ENCODE measurements at regions not wholly inside any gene's neighbourhood (a gene's known extent, or its start where the extent isn't known, plus 50 kb on each side); places are given as distances from the start of the nearest gene placed in this dataset.

- H3K9ac ChIP-seq (ENCODE audit: low read length): no peak overlapping the region
These were observed 65.0 kb downstream of the PITPNM2 start for GRCh38 chr12:123085730-123086487.

DNA sequence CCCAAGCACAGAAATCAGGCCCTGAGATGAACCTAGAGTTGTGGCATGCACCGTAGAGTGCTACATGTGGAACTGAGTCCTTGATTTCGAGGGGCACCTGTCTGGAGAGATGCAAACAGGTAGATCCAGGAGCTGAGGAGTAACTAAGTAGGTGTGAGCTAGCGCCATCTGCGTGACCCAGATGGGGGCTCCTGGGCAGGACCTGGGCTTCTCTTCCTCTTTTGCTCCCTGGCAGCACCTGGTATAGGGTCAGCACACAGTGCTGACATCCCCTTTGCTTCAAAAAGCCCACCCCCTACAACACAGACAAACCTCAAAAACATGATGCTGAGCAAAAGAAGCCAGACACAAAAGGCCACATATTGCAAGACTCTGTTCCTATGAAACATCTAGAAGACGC, 65.8 kb downstream of the PITPNM2 start:
- Histone ChIP-seq H3K4me3 (ENCODE audit: insufficient read depth, low read length, poor library complexity, severe bottlenecking) (no peak overlapping the region), H3F3A (ENCODE audit: insufficient read depth) (no peaks in the 10 kb centered on the region), H4K20me1 (ENCODE audit: low read depth, low read length) (no peaks in the 10 kb centered on the region), H3K9me2 (replicated peaks; ENCODE audit: insufficient read depth, low read length) (no peaks in the 10 kb centered on the region), H3K36me3 (ENCODE audit: low read length) (no peaks in the 10 kb centered on the region), H3K9me3 (ENCODE audit: insufficient read depth, low read length) (no peaks in the 10 kb centered on the region), H3K79me2 (ENCODE audit: insufficient read depth, low read length) (no peaks in the 10 kb centered on the region), H3K27me3 (ENCODE audit: low read length) (no peaks in the 10 kb centered on the region), H3K27ac (ENCODE audit: low read depth, low read length) (no peak overlapping the region), H2AFZ (ENCODE audit: low read depth, low read length, severe bottlenecking) (no peak overlapping the region), H3K4me2 (ENCODE audit: low read depth, low read length, poor library complexity, severe bottlenecking) (no peak overlapping the region), H3K9ac (ENCODE audit: low read length) (no peak overlapping the region)
- no peak for TF ChIP-seq EZH2phosphoT487 (conservative IDR thresholded peaks at IDR 0.05; ENCODE audit: low read length)
- no peak for TF ChIP-seq CTCF (IDR thresholded peaks at IDR 0.05; ENCODE audit: insufficient read depth, low read length, poor library complexity, severe bottlenecking)

More at GRCh38 chr12:123085730-123086487, 65.0 kb downstream of the PITPNM2 start:
- no peak for TF ChIP-seq CTCF (IDR thresholded peaks at IDR 0.05; ENCODE audit: insufficient read depth, low read length, poor library complexity, severe bottlenecking)
- TF ChIP-seq EZH2phosphoT487 (conservative IDR thresholded peaks at IDR 0.05; ENCODE audit: low read length): no peak
- Histone ChIP-seq H4K20me1 (ENCODE audit: low read depth, low read length) (no peaks in the 10 kb centered on the region), H3F3A (ENCODE audit: insufficient read depth) (no peaks in the 10 kb centered on the region), H3K9me2 (replicated peaks; ENCODE audit: insufficient read depth, low read length) (no peaks in the 10 kb centered on the region), H3K9me3 (ENCODE audit: insufficient read depth, low read length) (no peaks in the 10 kb centered on the region), H3K79me2 (ENCODE audit: insufficient read depth, low read length) (no peaks in the 10 kb centered on the region), H3K4me3 (ENCODE audit: insufficient read depth, low read length, poor library complexity, severe bottlenecking) (no peak overlapping the region), H3K27me3 (ENCODE audit: low read length) (no peaks in the 10 kb centered on the region), H3K36me3 (ENCODE audit: low read length) (no peaks in the 10 kb centered on the region), H2AFZ (ENCODE audit: low read depth, low read length, severe bottlenecking) (no peak overlapping the region), H3K27ac (ENCODE audit: low read depth, low read length) (no peak overlapping the region), H3K4me2 (ENCODE audit: low read depth, low read length, poor library complexity, severe bottlenecking) (no peak overlapping the region)

- Histone ChIP-seq H4K20me1 (ENCODE audit: low read depth, low read length) (no peaks in the 10 kb centered on the region), H3K9ac (ENCODE audit: low read length) (no peak overlapping the region), H3K27ac (ENCODE audit: low read depth, low read length) (no peak overlapping the region), H2AFZ (ENCODE audit: low read depth, low read length, severe bottlenecking) (no peak overlapping the region), H3K9me3 (ENCODE audit: insufficient read depth, low read length) (no peaks in the 10 kb centered on the region), H3K4me3 (ENCODE audit: insufficient read depth, low read length, poor library complexity, severe bottlenecking) (no peak overlapping the region), H3K36me3 (ENCODE audit: low read length) (no peaks in the 10 kb centered on the region), H3K9me2 (replicated peaks; ENCODE audit: insufficient read depth, low read length) (no peaks in the 10 kb centered on the region), H3K4me2 (ENCODE audit: low read depth, low read length, poor library complexity, severe bottlenecking) (no peak overlapping the region), H3F3A (ENCODE audit: insufficient read depth) (no peaks in the 10 kb centered on the region), H3K79me2 (ENCODE audit: insufficient read depth, low read length) (no peaks in the 10 kb centered on the region), H3K27me3 (ENCODE audit: low read length) (no peaks in the 10 kb centered on the region)
- TF ChIP-seq EZH2phosphoT487 (conservative IDR thresholded peaks at IDR 0.05; ENCODE audit: low read length) (no peak), CTCF (IDR thresholded peaks at IDR 0.05; ENCODE audit: insufficient read depth, low read length, poor library complexity, severe bottlenecking) (no peak)
These were observed 67.0 kb downstream of the PITPNM2 start for GRCh38 chr12:123083661-123084571.

Measured in SU-DHL-6 (cell line).